Left ventricle myocardium inferior (tissue), 1 donor: ENCODE measurements at regions not wholly inside any gene's neighbourhood (a gene's known extent, or its start where the extent isn't known, plus 50 kb on each side); places are given as distances from the start of the nearest gene placed in this dataset.
"Not testable (repeated sequence)": the region's sequence is repeated elsewhere in the genome, so short reads cannot be mapped to it uniquely, and the experiment has no call there.

Experiments used
- DNase-seq: peaks from one replicate; pipeline ENCODE4 v3.0.0-alpha.2; 2020
- H3K27ac ChIP-seq: fragments of 200-600 bp; replicated peaks from 2 replicates; pipeline ENCODE4 v1.8.0; 2021
- H3K27me3 ChIP-seq: fragments of 200-600 bp; 2 replicates; pipeline ENCODE4 v1.8.0; 2021; ENCODE audit warnings: low read depth
- H3K36me3 ChIP-seq: fragments of 200-600 bp; 2 replicates; pipeline ENCODE4 v1.8.0; 2021
- H3K4me1 ChIP-seq: fragments of 200-600 bp; 2 replicates; pipeline ENCODE4 v1.8.0; 2021
- H3K4me3 ChIP-seq: fragments of 200-600 bp; 2 replicates; pipeline ENCODE4 v1.8.0; 2021; ENCODE audit warnings: mild to moderate bottlenecking, moderate library complexity
- H3K9me3 ChIP-seq: fragments of 200-600 bp; replicated peaks from 2 replicates; pipeline ENCODE4 v1.8.0; 2021
- CTCF ChIP-seq: fragments of 200-600 bp; IDR thresholded peaks from 2 replicates; pipeline ENCODE4 v1.8.0; 2021; ENCODE audit warnings: antibody characterized with exemption, mild to moderate bottlenecking, borderline replicate concordance
- intact Hi-C: fragments of 100-400 bp; cut with micrococcal nuclease; formaldehyde crosslinking; loops from one replicate; pipeline ENCODE4 v1.11.0; 2022
- donor health status: DM: no; HTN: yes; CAD: no; lungs with severe emphysema.

GRCh38 chr1:125118147-125118993 is 3933.6 kb downstream of the SRGAP2C start:
- intact Hi-C loops: no loop called here
- H3K27ac ChIP-seq: no peak overlapping the region
- H3K4me3 ChIP-seq: no peak overlapping the region
- TF ChIP-seq CTCF: no peak
- H3K4me1 ChIP-seq: no peaks in the 10 kb centered on the region
- DNase-seq: no peak
- peaks cover 23% of the 10 kb centered on the region for H3K9me3 ChIP-seq
- no peaks in the 10 kb centered on the region for H3K36me3 ChIP-seq
- H3K27me3 ChIP-seq: peaks cover 13% of the 10 kb centered on the region

- no peak for TF ChIP-seq CTCF
- H3K4me3 ChIP-seq: no peak overlapping the region
- peaks cover 27% of the 10 kb centered on the region for H3K9me3 ChIP-seq
- H3K27ac ChIP-seq: no peak overlapping the region
- no peak for DNase-seq
- intact Hi-C loops: no loop called here
- no peaks in the 10 kb centered on the region for H3K4me1 ChIP-seq
- H3K27me3 ChIP-seq: peaks cover 13% of the 10 kb centered on the region
- no peaks in the 10 kb centered on the region for H3K36me3 ChIP-seq
These were observed 3934.3 kb downstream of the SRGAP2C start for GRCh38 chr1:125119024-125119441.

- H3K27ac ChIP-seq, H3K36me3 ChIP-seq, DNase-seq, H3K4me3 ChIP-seq, intact Hi-C loops, H3K4me1 ChIP-seq: not testable (repeated sequence)
- peaks cover 33% of the 10 kb centered on the region for H3K9me3 ChIP-seq
- peaks cover 13% of the 10 kb centered on the region for H3K27me3 ChIP-seq
These were observed 3934.9 kb downstream of the SRGAP2C start for GRCh38 chr1:125119566-125120205.

- peaks cover 13% of the 10 kb centered on the region for H3K27me3 ChIP-seq
- intact Hi-C loops, H3K4me3 ChIP-seq, H3K4me1 ChIP-seq, H3K27ac ChIP-seq, H3K36me3 ChIP-seq, DNase-seq: not testable (repeated sequence)
- H3K9me3 ChIP-seq: peaks cover 46% of the 10 kb centered on the region
These were observed 3937.8 kb downstream of the SRGAP2C start for GRCh38 chr1:125122579-125122978.
